A673 (cell line): ENCODE measurements at regions not wholly inside any gene's neighbourhood (a gene's known extent, or its start where the extent isn't known, plus 50 kb on each side); places are given as distances from the start of the nearest gene placed in this dataset.

Source experiments
- EZH2 ChIP-seq: fragments of 200-600 bp; sonication (generic); IDR thresholded peaks from 2 replicates; pipeline ENCODE4 v1.6.1; 2017; ENCODE audit warnings: borderline replicate concordance, low read depth, mild to moderate bottlenecking, mixed read lengths, antibody characterized with exemption, low read length; ENCODE audit not compliant: poor library complexity, severe bottlenecking
- TF ChIP-seq, protein P1 (sequence below): fragments of 300-800, 200-600 bp; sonication (generic); conservative IDR thresholded peaks from 2 replicates; pipeline ENCODE4 v1.5.1; 2017; ENCODE audit warnings: low read depth, mild to moderate bottlenecking, antibody characterized with exemption, low read length, moderate library complexity, mixed read lengths

DNA sequence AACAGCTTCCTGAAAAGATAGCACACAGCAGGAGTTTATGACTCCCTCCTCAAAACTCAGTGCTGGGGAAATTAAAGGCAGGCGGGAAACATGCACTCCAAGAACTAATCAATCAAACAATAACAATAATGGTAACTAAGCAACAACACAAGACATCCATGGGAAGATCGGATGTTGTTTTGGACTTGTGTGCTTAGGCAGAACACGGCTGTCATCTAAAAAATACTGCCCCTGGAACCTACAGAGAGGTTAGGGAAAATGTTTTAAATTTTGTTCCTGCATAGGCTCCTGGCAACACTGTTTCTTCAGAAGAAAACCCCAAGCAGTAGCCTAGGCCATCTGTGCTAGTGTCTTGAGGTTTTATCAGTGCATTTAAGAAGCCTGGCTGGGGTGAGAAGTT, 1378.2 kb downstream of the STIM2 start:
- TF ChIP-seq, protein P1, sequence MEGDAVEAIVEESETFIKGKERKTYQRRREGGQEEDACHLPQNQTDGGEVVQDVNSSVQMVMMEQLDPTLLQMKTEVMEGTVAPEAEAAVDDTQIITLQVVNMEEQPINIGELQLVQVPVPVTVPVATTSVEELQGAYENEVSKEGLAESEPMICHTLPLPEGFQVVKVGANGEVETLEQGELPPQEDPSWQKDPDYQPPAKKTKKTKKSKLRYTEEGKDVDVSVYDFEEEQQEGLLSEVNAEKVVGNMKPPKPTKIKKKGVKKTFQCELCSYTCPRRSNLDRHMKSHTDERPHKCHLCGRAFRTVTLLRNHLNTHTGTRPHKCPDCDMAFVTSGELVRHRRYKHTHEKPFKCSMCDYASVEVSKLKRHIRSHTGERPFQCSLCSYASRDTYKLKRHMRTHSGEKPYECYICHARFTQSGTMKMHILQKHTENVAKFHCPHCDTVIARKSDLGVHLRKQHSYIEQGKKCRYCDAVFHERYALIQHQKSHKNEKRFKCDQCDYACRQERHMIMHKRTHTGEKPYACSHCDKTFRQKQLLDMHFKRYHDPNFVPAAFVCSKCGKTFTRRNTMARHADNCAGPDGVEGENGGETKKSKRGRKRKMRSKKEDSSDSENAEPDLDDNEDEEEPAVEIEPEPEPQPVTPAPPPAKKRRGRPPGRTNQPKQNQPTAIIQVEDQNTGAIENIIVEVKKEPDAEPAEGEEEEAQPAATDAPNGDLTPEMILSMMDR: no peak
- TF ChIP-seq EZH2: no peak
